Neural progenitor cell (in vitro differentiated cells): ENCODE measurements at regions not wholly inside any gene's neighbourhood (a gene's known extent, or its start where the extent isn't known, plus 50 kb on each side); places are given as distances from the start of the nearest gene placed in this dataset.

Experiments used
- EZH2 ChIP-seq: fragments of 200-600 bp; sonication (generic); IDR thresholded peaks from 2 replicates; pipeline ENCODE4 v1.6.1; 2017; ENCODE audit warnings: antibody characterized with exemption, mild to moderate bottlenecking, moderate library complexity
- EZH2phosphoT487 ChIP-seq: fragments of 200-600 bp; sonication (generic); IDR thresholded peaks from 2 replicates; pipeline ENCODE4 v1.6.1; 2017; ENCODE audit warnings: antibody characterized with exemption
- TF ChIP-seq, protein P1 (sequence below): fragments of 200-600 bp; sonication (generic); IDR thresholded peaks from 2 replicates; pipeline ENCODE4 v1.5.1; 2017; ENCODE audit warnings: antibody characterized with exemption, mild to moderate bottlenecking

DNA sequence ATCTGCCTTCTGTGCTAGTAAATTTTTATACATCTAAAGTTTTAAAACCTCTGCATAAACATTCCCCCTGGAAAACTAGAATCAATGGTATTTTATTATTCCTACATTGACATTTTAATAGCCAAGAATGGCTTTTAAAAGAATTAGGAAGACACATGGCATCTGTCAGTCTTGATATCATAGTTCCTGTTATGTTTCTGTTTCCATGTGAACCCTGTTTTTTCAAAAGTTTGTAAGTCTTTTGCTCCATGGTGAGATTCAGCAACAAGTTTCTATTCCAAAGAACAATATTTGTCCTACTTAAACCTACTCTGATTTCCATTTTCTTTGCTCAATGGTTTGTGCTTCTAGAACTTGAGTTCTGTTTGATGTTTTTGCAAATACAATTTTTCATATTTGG is 95.2 kb downstream of the PLEKHG1 start:
- TF ChIP-seq EZH2phosphoT487 (no peak), EZH2 (no peak)
- TF ChIP-seq, protein P1, sequence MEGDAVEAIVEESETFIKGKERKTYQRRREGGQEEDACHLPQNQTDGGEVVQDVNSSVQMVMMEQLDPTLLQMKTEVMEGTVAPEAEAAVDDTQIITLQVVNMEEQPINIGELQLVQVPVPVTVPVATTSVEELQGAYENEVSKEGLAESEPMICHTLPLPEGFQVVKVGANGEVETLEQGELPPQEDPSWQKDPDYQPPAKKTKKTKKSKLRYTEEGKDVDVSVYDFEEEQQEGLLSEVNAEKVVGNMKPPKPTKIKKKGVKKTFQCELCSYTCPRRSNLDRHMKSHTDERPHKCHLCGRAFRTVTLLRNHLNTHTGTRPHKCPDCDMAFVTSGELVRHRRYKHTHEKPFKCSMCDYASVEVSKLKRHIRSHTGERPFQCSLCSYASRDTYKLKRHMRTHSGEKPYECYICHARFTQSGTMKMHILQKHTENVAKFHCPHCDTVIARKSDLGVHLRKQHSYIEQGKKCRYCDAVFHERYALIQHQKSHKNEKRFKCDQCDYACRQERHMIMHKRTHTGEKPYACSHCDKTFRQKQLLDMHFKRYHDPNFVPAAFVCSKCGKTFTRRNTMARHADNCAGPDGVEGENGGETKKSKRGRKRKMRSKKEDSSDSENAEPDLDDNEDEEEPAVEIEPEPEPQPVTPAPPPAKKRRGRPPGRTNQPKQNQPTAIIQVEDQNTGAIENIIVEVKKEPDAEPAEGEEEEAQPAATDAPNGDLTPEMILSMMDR, result no peak
